ENCODE measurements at regions not wholly inside any gene's neighbourhood (a gene's known extent, or its start where the extent isn't known, plus 50 kb on each side); places are given as distances from the start of the nearest gene placed in this dataset.

DNA sequence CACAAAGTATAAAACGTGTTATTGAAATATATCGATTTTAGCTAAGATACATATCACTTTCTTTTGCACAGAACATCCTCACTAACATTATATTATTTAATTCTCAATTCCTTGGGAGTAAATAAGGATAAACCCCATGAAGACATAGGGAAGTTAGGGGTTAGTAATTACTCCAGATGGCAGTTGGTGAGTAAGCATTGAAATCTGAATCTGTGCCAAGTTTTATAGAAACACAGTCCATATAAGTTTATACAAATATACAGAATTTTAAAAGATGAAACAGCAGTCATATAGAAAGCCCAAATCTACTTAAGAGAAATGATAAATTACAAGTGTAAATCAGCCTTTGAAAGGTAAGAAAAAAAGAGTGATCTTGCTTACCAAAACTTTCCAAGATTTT is 200.4 kb upstream of the SYT10 start:
- TF ChIP-seq, protein P1, sequence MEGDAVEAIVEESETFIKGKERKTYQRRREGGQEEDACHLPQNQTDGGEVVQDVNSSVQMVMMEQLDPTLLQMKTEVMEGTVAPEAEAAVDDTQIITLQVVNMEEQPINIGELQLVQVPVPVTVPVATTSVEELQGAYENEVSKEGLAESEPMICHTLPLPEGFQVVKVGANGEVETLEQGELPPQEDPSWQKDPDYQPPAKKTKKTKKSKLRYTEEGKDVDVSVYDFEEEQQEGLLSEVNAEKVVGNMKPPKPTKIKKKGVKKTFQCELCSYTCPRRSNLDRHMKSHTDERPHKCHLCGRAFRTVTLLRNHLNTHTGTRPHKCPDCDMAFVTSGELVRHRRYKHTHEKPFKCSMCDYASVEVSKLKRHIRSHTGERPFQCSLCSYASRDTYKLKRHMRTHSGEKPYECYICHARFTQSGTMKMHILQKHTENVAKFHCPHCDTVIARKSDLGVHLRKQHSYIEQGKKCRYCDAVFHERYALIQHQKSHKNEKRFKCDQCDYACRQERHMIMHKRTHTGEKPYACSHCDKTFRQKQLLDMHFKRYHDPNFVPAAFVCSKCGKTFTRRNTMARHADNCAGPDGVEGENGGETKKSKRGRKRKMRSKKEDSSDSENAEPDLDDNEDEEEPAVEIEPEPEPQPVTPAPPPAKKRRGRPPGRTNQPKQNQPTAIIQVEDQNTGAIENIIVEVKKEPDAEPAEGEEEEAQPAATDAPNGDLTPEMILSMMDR (conservative IDR thresholded peaks at IDR 0.05; ENCODE audit: low read length) = no peak
- TF ChIP-seq EZH2phosphoT487 (IDR thresholded peaks at IDR 0.05; ENCODE audit: borderline replicate concordance) = no peak

Data from Loucy (cell line).